M059J (cell line): ENCODE measurements at regions not wholly inside any gene's neighbourhood (a gene's known extent, or its start where the extent isn't known, plus 50 kb on each side); places are given as distances from the start of the nearest gene placed in this dataset.
A peak's percentile ranks its signal among the peaks of the same experiment; 100 is the strongest.

Source experiments
- DNase-seq: peaks from one replicate; pipeline ENCODE4 v3.0.0-alpha.2; 2012; ENCODE audit warnings: low read depth

- DNase-seq = no peak
Observed at GRCh38 chr2:176502619-176503018, 233.4 kb downstream of the MTX2 start.

DNA sequence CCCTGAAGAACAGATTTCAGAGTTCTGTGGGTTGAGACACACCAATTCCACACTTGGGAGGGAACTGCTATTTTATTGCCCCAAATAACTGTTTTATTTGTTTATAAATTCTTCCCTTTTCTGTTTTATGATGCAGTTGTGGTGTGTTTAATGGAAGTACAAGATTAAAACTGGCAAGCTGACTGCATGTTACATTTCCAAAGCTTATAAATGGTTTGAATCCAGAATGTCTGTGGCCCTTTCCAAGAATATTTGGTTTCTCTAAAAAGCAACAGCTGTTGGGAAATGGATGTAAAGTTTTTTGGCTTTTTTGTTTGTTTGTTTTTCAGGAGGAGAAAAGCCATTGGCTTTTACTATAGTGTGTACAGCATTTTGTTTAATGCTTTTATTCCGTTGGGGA, 234.5 kb downstream of the MTX2 start:
- DNase-seq = peak; percentile 19

GRCh38 chr2:176504440-176504839, 235.2 kb downstream of the MTX2 start:
- no peak for DNase-seq

DNA sequence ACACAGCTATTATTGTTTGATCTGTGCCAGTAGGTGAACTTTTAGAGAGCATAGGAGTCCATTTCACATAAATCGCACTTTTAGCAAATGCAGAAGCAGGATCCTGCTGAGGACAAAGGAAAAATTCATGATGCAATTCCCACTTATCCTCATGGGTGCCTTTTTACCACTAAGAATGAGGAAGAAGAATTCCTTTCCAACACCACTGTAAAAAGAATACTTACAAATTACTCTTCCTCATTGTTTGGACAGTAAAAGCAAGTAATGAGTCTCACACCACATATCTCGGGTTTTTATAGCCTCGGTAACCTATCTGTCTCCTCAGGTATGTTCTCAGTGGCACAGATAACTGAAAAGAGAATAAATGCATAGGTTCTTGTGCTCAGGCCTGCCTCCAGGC, 238.5 kb downstream of the MTX2 start:
- no peak for DNase-seq

DNA sequence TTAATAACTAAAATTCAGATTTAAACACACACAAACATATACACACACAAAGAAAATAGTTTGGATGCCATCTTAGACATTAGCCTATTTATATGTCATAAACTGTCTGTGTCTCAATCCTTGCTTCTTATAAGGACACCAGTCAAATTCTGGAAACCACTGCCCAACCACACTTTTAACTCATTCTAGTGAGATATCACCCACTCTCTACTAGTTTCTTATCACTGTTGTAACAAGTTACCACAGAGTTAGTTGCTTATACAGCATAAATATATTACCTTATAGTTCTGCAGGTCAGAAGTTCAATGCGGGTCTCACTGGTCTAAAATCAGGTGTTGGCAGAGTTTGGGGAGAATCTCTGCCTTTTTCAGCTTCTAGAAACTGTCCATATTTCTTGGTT, 239.1 kb downstream of the MTX2 start:
- no peak for DNase-seq

DNA sequence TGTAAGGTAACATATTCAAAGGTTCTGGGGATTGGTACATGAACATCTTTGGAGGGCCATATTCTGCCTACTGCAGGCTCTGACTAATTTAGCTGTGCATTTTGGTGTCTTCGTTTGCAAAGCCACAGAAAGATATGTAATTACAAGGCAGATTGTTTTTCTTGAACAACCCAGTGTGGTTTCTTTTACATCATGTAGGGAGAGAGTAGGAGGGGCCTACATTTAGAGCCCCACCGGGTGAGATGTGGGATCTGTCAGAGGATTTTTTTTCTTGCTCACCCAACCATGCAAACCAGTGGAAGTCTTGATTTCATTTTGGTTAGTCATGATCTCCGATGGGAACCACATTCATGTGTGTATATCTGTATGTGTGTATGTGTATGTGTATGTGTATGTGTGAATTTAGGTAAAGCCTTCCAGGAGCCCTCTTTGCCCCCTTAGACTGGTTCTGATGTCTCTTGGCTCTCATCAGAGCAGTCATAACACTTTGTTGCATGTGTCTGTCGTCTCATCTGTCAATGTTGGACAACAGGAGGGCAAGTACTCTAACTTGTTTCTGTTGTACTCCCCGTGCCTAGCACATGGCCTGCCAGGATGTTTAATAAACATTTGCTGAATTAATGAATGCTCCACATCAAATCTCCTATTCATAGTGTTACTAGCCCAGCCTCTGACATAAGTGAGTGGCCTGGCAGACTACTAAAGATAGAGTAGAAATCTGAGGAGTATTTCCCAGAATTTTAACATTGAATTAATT, 239.9 kb downstream of the MTX2 start:
- DNase-seq = peak; percentile 57

GRCh38 chr2:176514276-176514675, 245.0 kb downstream of the MTX2 start:
- no peak for DNase-seq

DNA sequence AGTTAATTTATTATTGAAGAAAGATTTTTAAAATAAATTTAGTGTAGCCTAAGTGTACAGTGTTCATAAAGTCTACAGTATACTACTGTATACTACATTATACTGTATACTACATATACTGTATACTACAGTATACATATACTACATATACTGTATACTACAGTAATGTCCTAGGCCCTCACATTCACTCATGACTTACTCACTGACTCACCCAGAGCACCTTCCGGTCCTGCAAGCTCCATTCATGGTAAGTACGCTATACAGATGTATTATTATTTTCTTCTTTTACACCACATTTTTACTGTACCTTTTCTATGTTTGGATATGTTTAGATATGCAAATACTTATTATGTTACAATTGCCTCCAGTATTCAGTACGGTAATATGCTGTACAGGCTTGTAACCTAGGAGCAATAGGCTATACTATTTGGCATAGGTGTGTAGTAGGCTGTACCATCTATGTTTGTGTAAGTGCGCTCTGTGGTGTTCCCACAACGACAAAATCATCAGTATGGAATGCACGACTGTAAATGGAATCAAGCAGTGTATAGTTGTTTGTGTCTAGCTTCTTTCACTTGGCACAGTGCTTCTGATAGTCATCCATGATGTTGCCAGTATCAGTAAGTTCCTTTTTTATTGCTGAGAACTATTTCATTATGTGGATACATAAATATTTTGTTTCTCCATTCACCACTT, 245.7 kb downstream of the MTX2 start:
- no peak for DNase-seq

DNA sequence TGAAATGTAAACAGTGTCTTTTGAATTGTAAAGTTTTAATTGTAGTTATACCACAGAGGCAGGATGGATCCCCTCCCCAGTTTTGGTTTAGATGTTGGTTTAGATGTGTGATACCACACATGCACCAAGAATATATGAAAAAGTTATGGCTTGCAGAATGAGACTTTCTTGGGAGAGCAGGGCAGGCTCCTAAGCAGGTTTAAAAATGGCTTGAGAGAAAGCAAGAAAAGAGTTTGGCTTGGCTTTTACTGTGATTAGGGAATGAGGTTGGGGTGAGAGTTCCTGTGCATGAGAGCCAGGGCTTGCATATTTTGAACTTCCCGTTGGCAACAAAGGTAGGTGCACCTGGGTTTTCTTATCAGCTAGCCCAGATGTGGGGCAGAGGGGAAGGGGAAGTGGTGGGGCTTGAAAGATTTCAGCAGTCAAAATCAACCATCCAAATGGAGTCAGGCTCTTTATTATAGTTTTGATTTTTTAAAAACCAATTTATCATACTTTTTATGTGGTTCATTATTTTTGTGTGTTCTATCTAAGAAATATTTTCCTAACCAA, 246.9 kb downstream of the MTX2 start:
- no peak for DNase-seq

- peak; percentile 45 for DNase-seq
Observed at GRCh38 chr2:176518823-176519222, 249.6 kb downstream of the MTX2 start.

DNA sequence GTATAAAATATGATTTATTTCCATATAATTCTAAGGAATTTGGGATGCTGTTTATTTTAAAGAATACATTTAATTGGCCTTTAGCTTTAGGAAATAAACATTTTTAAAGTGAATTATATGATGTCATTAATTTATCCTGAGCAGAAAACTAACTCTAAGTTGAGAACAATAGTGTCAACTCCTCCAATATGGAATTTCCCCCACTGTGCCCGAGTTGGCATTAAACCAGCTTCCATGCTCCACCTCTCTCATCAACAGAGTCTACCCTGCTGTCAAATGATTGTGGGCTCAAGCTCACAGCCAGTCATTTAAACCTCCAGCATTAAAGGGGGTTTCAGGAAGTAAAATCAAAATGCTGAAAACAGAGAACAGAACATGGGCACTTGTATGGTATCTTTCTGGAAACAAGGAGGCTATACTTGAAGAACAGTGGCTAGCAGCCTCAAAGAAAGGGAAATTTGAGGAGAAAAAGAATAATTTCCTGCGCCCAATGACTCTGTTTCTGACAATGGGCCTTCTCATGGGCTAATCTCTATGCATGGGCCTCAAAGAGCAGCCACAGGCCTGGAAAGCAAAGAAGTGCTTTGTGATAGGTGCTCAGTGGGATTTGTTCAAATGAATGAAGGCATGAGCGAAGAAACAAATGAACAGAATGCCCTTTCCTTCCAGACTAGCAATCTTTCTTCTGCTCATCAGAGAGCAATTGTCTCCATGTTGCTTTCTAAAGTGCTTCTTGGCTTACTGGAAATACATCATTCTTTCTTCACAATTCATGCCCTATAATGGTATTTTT, 252.8 kb downstream of the MTX2 start:
- DNase-seq = no peak

- no peak for DNase-seq
Observed at GRCh38 chr2:176525086-176525485, 255.8 kb downstream of the MTX2 start.

DNA sequence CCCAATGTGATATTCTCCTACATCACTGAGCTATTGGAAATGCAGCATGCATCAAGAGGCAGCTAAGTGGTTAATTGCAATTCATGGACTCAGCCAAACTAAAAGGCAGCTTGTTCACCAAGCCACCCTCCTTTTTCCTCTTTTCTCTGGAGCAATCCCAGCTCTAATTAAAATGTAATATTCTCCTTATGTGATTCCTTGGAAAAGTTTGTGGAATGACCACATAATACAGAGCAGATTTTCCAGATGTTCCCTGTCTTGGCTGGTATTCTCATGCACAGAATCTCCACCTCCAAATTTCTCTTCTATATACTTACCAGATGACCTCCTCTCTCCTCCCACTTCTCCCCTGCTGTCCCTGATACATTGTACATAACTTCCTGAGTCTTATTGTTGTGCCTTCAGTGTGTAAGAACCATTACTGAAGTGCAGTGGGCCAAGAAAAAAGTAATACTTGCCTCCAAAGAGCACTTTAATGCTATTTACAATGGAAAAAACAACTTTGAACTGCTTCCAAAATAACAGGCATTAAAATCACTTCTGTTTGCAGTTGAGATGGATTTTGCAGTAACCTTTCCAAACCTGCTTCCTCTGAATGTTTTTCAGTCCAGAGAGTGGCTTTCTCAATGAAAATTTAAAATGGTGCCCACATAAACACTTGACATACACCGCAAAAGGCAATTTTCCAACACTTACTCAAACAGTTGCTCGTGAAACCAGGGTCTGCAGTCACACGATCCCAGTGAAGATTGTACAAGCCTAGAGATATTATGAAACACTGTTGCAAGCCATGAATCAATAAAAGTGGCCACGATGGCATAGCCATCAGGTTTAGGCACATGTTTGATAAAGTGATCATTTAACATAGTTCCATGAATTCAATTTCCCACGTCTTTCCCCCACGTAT, 258.0 kb downstream of the MTX2 start:
- DNase-seq = no peak

DNA sequence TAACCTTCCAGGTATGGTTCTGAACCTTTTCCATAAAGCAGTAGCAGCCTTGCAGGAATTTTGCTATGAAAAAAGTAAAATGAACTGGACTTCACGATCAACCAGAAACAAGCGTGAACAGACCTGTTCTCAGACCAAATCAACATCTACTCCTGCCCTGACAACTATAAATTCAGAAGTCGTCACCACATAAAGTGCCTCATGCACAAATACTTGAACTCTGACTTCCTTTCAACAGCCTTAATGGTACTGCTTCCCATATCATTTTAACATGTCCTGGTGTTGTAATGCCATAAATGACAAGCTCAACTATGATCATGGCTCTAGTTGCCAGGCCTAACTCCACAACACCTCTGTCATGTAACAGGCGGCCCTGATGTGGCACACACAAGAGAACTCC, 262.4 kb downstream of the MTX2 start:
- no peak for DNase-seq

GRCh38 chr2:176533505-176534193, 264.4 kb downstream of the MTX2 start:
- no peak for DNase-seq

DNA sequence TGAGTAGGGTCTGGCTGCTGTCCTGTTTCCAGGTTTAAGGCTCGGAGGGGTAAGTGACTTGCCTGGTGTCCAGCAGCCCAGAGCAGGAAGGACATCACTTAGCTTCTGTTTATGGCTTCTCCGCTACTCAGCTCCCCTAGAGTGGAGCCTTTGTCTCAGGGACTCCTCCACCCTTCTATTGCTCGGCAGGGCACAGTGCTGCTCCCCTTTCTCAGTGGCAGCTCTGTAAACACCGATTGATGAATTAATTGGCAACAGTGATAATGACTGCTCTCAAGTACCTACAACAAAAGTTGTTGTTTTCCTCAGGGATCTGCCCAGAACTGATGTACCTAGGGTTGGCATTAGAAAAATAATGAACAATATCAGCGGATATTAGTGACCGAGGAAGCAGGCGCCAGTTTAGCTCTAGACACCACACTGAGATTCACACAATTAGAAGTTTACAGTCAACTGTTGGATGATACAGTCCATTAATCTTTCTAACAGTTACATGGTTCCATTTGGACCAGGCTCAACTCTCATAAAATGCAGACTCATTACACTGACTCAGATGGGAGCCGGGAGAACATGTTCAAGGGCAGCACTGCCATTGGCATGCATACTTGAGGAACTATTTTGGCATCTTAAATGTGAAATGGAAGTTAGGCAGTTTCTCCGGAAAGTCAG, 265.7 kb downstream of the MTX2 start:
- DNase-seq = peak; percentile 84

DNA sequence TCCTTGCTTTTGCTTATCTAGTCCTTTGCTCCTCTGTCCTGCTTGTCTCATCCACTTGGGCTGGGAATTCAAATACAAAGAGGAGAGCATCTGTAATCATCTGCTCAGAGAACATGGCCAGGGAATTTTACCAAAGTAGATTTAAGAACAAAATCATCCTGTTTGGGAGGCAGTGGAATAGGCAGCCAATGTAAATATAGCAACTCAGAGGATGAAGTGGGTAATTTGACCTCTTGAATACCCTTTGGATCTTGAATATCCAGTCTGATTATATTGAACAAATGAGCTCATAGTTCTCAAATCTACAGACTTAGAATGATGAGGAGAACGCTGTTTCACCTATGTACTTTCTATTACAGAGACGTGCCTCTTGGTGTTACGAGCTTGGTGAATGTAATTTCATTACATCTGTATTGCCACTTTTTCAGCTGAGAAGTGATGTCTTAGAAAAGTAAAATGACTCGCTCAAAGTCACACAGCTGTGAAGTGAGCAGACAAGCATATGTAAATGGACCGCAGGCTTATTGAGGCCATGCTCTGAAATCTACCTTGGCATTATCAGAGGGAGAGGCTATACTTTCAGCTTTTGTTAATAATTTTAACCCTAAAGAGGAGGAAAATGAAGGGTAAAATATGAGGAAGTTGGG, 266.3 kb downstream of the MTX2 start:
- peak; percentile 27 for DNase-seq

GRCh38 chr2:176536439-176537133, 267.3 kb downstream of the MTX2 start:
- DNase-seq = no peak

DNA sequence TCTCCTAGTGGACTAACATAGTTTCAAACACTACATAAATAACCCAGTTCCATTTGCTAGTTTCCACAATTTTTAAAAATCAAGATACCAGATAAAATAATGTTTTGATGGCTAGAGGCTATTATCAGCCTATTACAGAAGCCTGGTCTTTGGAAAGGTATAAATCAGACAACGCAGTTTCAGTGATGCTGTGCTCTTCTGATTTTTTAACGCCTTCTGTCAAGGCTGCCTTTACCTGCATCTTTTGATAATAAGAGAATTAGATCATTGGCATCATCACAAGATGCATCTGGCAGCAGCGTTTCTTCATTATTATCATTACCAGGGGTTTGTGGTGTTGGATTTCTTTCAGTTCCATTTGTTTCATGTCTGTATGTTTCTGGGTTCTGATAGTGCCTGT, 268.7 kb downstream of the MTX2 start:
- no peak for DNase-seq
